GM23338 (cell line): ENCODE measurements at regions not wholly inside any gene's neighbourhood (a gene's known extent, or its start where the extent isn't known, plus 50 kb on each side); places are given as distances from the start of the nearest gene placed in this dataset.

ENCODE experiments used
- ATAC-seq: fragments of 200-7000 bp; cut with Tn5 transposase; 3 replicates; pipeline ENCODE4 v1.9.1; 2020
- DNase-seq: peaks from one replicate; pipeline ENCODE4 v3.0.0-alpha.2; 2015; ENCODE audit warnings: low spot score
- H2AFZ ChIP-seq: fragments of 200-600 bp; sonication (generic); 2 replicates; pipeline ENCODE4 v1.8.0; 2016; ENCODE audit warnings: antibody characterized with exemption, mild to moderate bottlenecking, moderate library complexity
- H3F3A ChIP-seq: fragments of 200-600 bp; sonication (generic); replicated peaks from 2 replicates; pipeline ENCODE4 v1.8.0; 2017; ENCODE audit warnings: antibody characterized with exemption, mixed run types, low read depth
- H3K27ac ChIP-seq: fragments of 200-600 bp; sonication (generic); 2 replicates; pipeline ENCODE4 v1.6.1; 2016; ENCODE audit warnings: low read depth
- H3K27me3 ChIP-seq: fragments of 200-600 bp; sonication (generic); 2 replicates; pipeline ENCODE4 v1.8.0; 2016; ENCODE audit warnings: mild to moderate bottlenecking, mixed run types, moderate library complexity; ENCODE audit not compliant: insufficient read depth
- H3K36me3 ChIP-seq: fragments of 200-600 bp; sonication (generic); 2 replicates; pipeline ENCODE4 v1.8.0; 2016; ENCODE audit warnings: mild to moderate bottlenecking; ENCODE audit not compliant: insufficient read depth
- H3K4me1 ChIP-seq: fragments of 200-600 bp; sonication (generic); 2 replicates; pipeline ENCODE4 v1.8.0; 2016; ENCODE audit warnings: mild to moderate bottlenecking, moderate library complexity; ENCODE audit not compliant: insufficient read depth
- H3K4me2 ChIP-seq: fragments of 200-600 bp; sonication (generic); 2 replicates; pipeline ENCODE4 v1.7.1; 2017; ENCODE audit warnings: mixed run types
- H3K4me3 ChIP-seq: fragments of 200-600 bp; sonication (generic); 2 replicates; pipeline ENCODE4 v1.6.1; 2016; ENCODE audit warnings: mixed run types
- H3K79me2 ChIP-seq: fragments of 200-600 bp; sonication (generic); replicated peaks from 2 replicates; pipeline ENCODE4 v1.8.0; 2017; ENCODE audit warnings: mild to moderate bottlenecking; ENCODE audit not compliant: insufficient read depth
- H3K9me2 ChIP-seq: fragments of 200-600 bp; sonication (generic); 2 replicates; pipeline ENCODE4 v1.8.0; 2017; ENCODE audit not compliant: insufficient read depth
- H4K20me1 ChIP-seq: fragments of 200-600 bp; sonication (generic); replicated peaks from 2 replicates; pipeline ENCODE4 v1.8.0; 2017; ENCODE audit warnings: mild to moderate bottlenecking; ENCODE audit not compliant: insufficient read depth
- H3K27ac Mint-ChIP-seq: 2 replicates; pipeline ENCODE4 v1.8.0; 2020; ENCODE audit warnings: inconsistent platforms, mild to moderate bottlenecking, moderate library complexity, mixed read lengths
- H3K27me3 Mint-ChIP-seq: 3 replicates; pipeline ENCODE4 v1.8.0; 2022; ENCODE audit warnings: low read depth, mild to moderate bottlenecking, moderate library complexity, mixed read lengths, inconsistent platforms; ENCODE audit not compliant: insufficient read depth, poor library complexity
- H3K36me3 Mint-ChIP-seq: 3 replicates; pipeline ENCODE4 v1.8.0; 2021; ENCODE audit warnings: low read depth, mild to moderate bottlenecking, inconsistent platforms, moderate library complexity, mixed read lengths
- H3K4me1 Mint-ChIP-seq: 3 replicates; pipeline ENCODE4 v1.8.0; 2020; ENCODE audit warnings: mild to moderate bottlenecking, inconsistent platforms, mixed read lengths
- H3K4me3 Mint-ChIP-seq: 3 replicates; pipeline ENCODE4 v1.8.0; 2021; ENCODE audit warnings: moderate library complexity, mild to moderate bottlenecking, inconsistent platforms, mixed read lengths
- H3K9me3 Mint-ChIP-seq: 3 replicates; pipeline ENCODE4 v1.8.0; 2020; ENCODE audit warnings: moderate library complexity, mild to moderate bottlenecking, inconsistent platforms, mixed read lengths
- CREB1 ChIP-seq: fragments of 250-450 bp; sonication (Bioruptor Pico); IDR thresholded peaks from 2 replicates; pipeline ENCODE4 v1.5.0; 2020; ENCODE audit warnings: low read depth, mild to moderate bottlenecking, moderate library complexity
- CTCF ChIP-seq, 2 experiments: fragments of 200-600 bp in 1 of 2; sonication (generic) in 1 of 2; conservative IDR thresholded peaks; 2 replicates each; pipeline versions ENCODE4 v1.5.1 to v1.6.1; 2016 to 2017; ENCODE audit warnings: antibody characterized with exemption in 2 of 2, low read depth in 2 of 2, mild to moderate bottlenecking in 2 of 2, moderate library complexity in 1 of 2
- ETS1 ChIP-seq: IDR thresholded peaks from 2 replicates; pipeline ENCODE4 v1.6.1; 2016; ENCODE audit warnings: antibody characterized with exemption
- EZH2 ChIP-seq: fragments of 200-600 bp; sonication (generic); IDR thresholded peaks from one replicate; pipeline ENCODE4 v1.8.0; 2017; ENCODE audit warnings: antibody characterized with exemption, mild to moderate bottlenecking, low read depth; ENCODE audit not compliant: unreplicated experiment
- EZH2phosphoT487 ChIP-seq: fragments of 200-600 bp; sonication (generic); IDR thresholded peaks from one replicate; pipeline ENCODE4 v1.8.1; 2018; ENCODE audit warnings: antibody characterized with exemption; ENCODE audit not compliant: unreplicated experiment
- JUNB ChIP-seq: IDR thresholded peaks from one replicate; pipeline ENCODE4 v1.6.1; 2016; ENCODE audit warnings: antibody characterized with exemption; ENCODE audit not compliant: unreplicated experiment
- POLR2AphosphoS5 ChIP-seq: IDR thresholded peaks from 2 replicates; pipeline ENCODE4 v1.6.1; 2016; ENCODE audit warnings: antibody characterized with exemption, low read depth
- REST ChIP-seq: IDR thresholded peaks from one replicate; pipeline ENCODE4 v1.6.1; 2018; ENCODE audit warnings: antibody characterized with exemption; ENCODE audit not compliant: unreplicated experiment
- STAT1 ChIP-seq: IDR thresholded peaks from one replicate; pipeline ENCODE4 v1.6.1; 2016; ENCODE audit warnings: antibody characterized with exemption; ENCODE audit not compliant: unreplicated experiment
- ZNF114 ChIP-seq: fragments of 250-450 bp; sonication (Bioruptor Pico); IDR thresholded peaks from 2 replicates; pipeline ENCODE4 v1.5.0; 2020; ENCODE audit warnings: mild to moderate bottlenecking, moderate library complexity
- ZNF331 ChIP-seq: fragments of 250-450 bp; sonication (Bioruptor Pico); IDR thresholded peaks from 2 replicates; pipeline ENCODE4 v1.5.0; 2020; ENCODE audit warnings: low read depth, mild to moderate bottlenecking, moderate library complexity

GRCh38 chr14:58815161-58815701 lies 177.5 kb downstream of the DACT1 start:
- Histone ChIP-seq H3K27ac (no peak overlapping the region), H3K4me2 (no peak overlapping the region), H4K20me1 (no peaks in the 10 kb centered on the region), H3F3A (no peaks in the 10 kb centered on the region), H3K79me2 (no peaks in the 10 kb centered on the region), H3K9me2 (no peaks in the 10 kb centered on the region), H2AFZ (peak overlapping the region; percentile 59; the same call in 1 of the 2 replicates), H3K4me3 (no peak overlapping the region), H3K36me3 (no peaks in the 10 kb centered on the region), H3K27me3 (no peaks in the 10 kb centered on the region), H3K4me1 (no peaks in the 10 kb centered on the region)
- no peak for ATAC-seq
- no peaks in the 10 kb centered on the region for H3K9me3 Mint-ChIP-seq
- no peak for DNase-seq
- H3K27ac Mint-ChIP-seq, result no peak overlapping the region
- no peaks in the 10 kb centered on the region for H3K27me3 Mint-ChIP-seq
- 0 out of 3 replicates have a peak, but pooled peaks cover 2% of the 10 kb centered on the region for H3K4me1 Mint-ChIP-seq
- TF ChIP-seq EZH2, result no peak
- no peak for TF ChIP-seq CTCF (conservative IDR thresholded peaks at IDR 0.05; ENCODE audit: low read depth in 2 of 2)
- no peak for TF ChIP-seq ZNF114 (CRISPR knock-in tag)
- TF ChIP-seq REST, result no peak
- TF ChIP-seq ZNF331 (CRISPR knock-in tag), result no peak
- TF ChIP-seq JUNB, result no peak
- TF ChIP-seq POLR2AphosphoS5, result no peak
- TF ChIP-seq ETS1, result no peak
- no peak for TF ChIP-seq STAT1
- no peak for TF ChIP-seq EZH2phosphoT487
- no peak for TF ChIP-seq CREB1
- no peaks in the 10 kb centered on the region for H3K36me3 Mint-ChIP-seq
- no peak overlapping the region for H3K4me3 Mint-ChIP-seq
